ENCODE measurements at regions not wholly inside any gene's neighbourhood (a gene's known extent, or its start where the extent isn't known, plus 50 kb on each side); places are given as distances from the start of the nearest gene placed in this dataset.
"Not testable (repeated sequence)": the region's sequence is repeated elsewhere in the genome, so short reads cannot be mapped to it uniquely, and the experiment has no call there.

DNA sequence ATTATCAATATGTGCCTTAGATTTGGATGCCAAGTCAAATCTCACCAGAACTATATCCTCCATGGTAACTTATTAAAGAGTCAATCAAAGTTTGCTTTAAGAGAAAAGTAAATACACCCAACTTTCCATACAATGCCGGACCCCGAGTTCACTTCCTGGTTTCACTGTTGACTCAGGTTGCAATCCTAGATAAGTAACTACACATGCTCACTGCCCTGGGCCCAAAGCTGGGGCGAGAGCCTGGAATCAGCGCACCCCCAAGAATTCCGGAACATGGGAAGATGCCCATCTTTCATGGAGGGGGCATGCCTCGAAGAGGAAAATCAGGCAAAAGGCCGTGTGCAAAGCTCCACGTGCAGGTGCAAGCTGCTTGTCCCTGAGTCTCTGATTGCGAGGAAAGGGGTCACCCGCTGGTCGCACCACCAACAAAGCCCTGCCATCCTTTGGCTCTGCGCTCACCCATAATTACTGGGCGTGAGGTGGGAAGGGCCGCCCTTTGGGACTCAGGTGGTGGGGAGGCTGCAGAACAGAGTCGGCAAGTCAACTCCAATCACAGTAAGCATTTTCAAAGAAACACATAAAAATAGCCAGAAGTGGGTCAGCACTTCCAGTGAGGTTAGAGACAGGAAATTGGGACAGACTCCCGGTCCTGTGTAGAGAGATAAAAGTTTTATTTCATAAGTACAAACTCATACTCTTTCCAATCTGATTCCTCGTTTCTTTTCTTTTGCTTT is 167.7 kb downstream of the TOMM20 start:
- peak; percentile 69 for DNase-seq (ENCODE audit: low read depth)

DNA sequence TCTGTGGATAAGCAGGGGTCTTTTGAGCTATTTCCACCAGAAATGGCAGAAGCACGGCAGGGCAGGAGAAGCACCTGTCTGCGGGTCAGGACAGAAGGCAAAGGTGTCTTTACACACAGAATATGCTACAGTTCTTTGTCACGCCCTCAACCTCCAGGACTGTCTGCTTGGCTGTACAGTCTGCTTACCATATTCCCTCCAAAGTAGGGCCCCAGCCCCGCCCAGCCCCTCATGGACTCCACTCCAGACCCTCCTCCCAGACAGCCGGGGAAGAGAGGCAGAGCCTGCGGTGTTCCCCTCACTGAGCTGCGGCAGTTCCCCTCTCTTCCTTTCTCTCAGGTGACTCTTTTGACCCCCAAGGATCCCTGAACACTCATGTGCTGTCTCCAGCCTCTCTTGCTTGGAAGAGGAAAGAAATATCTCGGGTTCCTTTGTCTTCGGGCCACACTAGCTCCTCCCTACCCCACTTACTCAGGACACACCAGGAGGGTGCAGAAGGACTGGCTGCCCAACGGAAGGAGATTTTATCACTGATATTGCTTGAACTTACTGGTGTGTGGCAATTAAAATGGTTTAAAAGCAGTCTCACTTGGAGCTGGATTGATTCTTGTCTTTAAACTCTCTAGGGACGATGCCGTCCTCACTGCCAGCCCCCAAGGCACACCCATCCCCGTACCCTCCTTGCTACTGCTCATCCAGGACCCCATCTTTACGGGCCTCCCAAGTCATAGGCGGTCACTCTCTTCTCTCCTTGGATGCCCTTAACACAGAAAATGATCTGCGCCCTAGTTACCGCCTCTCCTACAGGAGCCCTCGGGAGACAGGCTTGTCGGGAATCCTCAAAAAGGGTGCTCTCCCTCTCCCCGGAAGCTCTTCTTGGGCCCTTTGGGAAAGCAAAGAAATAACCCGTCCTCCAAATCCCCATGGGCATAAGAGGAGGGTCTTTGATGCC is 169.7 kb downstream of the TOMM20 start:
- DNase-seq (ENCODE audit: low read depth) = no peak

DNA sequence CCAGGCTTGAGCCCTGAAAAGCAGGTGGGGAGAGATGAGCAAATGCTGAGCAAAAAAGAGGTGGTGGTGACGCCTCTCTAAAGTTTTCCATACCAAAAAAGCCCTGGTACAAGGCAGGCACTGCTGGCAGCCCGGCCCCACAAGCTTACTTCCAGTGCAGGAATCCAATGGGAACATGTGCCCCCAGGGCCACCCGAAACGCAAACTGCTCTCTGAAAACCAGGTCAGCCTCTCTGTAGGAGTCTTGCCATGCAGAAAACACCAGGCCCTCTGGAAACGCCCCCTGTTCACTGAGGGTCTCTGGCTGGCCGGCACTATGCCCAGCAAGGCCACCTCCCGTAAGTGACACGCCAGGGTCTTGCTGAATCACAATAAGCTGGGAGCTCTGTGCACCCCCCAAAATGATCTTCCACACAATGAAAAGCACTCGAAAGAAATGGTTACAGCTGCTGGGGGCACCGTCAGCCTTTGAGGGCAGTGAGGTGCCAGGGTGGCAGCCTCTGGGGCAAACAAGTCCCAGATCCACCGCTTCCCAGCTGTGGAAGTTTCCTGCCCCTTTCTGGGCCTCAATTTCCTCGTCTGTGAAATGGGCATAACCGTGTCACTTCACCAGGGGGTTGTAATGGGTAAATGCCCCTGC is 170.5 kb downstream of the TOMM20 start:
- no peak for DNase-seq (ENCODE audit: low read depth)

- peak; percentile 90 for DNase-seq (ENCODE audit: low read depth)
Measured at GRCh38 chr1:234957330-234958065, 171.1 kb downstream of the TOMM20 start.

DNA sequence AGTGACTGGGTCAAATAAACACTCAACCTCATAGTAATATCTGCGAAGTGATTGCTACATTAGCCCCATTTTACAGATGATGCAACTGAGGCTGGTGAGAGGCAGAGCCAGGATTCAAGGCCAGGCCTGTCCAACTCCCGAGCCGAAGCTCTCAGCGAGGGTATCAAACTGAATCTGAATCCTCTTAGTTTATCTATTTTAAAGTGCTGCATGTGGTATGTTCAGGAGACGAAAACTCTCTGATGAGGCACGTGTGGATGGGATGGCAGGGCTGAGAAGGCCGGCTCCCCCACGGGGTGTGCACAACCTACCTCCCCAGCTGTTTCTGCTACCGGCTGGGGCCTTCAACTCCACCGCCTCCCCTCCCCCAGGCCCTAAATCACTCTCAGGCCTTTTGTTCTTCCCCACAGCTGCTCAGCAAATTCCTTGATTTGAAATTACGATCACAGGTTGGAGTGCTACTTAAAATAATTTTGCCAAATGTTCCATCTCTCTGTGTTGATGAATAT is 171.8 kb downstream of the TOMM20 start:
- no peak for DNase-seq (ENCODE audit: low read depth)

GRCh38 chr1:234955107-234955731 is 173.4 kb downstream of the TOMM20 start:
- peak; percentile 58 for DNase-seq (ENCODE audit: low read depth)

DNA sequence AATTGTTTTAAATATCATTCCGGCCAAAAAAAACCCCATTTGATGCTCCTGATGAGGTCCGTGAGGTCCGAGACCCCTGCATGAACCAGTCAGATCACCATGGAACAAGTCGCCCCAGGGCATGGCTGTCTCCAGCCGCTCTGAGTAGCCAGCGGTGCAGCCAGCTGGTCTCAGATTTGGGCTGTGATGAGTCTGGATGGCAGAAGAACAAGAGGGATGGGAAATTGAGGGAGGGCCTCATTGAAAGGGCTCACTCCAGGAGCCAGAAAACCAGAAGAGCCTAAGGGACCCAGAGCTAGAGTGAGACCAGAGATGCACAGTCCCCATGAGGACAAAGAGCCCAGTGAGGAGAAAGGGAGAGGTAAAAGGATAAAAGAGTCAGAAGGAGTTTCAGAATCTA is 174.0 kb downstream of the TOMM20 start:
- DNase-seq (ENCODE audit: low read depth) = no peak

DNA sequence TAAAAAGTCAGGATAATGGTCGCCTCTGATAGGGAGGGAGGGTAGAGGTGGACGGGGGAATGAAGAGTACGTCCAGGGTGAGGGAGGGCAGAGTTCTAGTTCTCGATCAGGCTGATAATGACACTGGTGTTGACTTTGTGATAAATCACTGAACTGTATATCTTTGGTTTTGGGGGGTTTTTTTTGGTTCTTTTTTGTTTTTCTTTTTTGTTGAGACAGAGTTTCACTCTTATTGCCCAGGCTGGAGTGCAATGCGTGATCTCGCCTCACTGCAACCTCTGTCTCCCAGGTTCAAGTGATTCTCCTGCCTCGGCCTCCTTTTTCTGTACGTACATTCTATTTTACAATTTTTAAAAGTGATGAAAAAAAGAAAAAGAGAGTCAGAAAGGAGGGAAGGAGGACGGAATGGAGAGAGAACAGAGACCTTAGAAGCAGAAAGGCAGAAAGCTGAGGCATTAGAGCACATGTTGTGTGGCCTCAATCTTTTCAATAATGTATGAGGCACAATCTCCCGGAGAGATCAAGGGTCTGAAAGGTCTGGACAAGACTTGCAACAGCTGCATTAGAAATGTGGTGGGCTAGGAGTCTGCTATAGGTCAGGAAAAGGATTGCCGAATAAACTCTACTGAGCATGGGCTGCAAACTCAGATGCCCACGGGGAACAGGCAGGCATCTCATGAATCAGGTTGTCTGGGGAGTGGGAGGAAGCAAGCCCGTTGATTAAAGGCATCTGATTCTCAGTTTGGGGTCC is 174.8 kb downstream of the TOMM20 start:
- no peak for DNase-seq (ENCODE audit: low read depth)

DNA sequence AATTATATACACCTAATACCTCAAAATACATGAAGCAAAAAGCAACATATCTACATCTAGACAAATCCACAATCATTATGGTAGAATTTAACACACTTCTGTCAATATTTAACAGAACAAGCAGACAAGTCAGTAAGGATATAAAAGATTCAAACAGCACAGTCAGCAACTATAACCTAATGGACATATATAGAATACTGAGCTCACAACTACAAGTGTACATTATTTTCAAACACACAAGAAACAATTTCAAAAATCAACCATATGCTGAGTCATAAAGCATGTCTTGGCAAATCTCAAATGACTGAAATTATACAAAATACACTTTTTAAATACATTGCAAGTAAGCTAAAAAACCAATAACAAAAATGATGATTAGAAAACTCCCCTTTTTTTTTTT is 178.0 kb downstream of the TOMM20 start:
- DNase-seq (ENCODE audit: low read depth) = peak; percentile 37

DNA sequence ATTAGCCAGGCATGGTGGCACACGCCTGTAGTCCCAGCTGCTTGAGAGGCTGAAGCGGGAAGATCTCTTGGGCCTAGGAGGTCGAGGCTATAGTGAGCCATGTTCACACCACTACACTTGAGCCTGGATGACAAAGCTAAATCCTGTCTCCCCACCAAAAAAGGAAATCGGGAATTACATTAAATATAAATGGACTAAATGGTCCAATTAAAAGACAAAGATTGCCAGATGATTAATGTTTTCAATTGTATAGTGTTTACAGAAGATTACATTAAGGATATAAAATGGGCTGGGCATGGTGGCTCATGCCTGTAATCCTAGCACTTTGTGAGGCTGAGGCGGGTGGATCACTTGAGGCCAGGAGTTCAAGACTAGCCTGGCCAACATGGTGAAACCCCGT is 179.1 kb downstream of the TOMM20 start:
- not testable (repeated sequence) for DNase-seq (ENCODE audit: low read depth)

DNA sequence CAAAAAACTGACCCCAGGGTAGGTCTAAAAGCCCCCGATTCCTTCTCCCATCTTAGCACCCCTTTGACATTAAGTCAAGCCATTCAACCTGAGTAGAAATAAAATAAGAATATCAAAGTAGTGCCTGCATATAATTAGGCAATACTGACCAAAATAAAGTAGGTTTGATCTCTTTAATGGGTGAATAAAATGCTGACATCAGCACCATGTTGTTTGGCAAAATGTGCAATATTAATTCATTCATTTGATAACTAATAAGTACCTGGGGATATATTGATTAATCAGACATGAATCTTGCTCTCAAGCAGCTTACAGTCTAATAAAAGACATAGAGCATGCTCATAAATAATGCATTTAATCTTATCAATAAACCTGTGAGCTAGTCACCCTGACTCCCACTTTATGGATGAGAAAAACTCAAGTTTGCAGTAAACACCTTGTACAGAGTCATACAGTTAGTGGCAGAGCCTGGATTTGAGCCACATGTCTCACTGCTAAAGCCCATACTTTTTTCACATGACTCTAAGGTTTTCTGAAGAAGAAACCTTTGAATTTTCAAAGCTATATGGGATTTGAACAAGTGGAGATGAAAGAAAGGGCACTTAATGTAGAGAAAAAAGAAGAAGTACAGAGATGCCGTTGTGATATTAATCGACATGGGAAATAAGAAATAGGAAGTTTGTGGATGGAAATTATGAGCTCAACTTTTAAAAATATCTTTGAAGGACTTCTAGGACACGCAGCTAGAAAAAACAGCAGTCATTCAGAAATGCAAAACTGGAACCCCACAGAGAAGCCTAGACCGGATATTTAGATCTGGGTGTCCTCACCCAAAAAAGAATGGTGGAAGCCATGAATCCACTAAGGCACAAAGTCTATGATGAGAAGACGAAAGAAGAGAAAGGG is 183.9 kb downstream of the TOMM20 start:
- no peak for DNase-seq (ENCODE audit: low read depth)

DNA sequence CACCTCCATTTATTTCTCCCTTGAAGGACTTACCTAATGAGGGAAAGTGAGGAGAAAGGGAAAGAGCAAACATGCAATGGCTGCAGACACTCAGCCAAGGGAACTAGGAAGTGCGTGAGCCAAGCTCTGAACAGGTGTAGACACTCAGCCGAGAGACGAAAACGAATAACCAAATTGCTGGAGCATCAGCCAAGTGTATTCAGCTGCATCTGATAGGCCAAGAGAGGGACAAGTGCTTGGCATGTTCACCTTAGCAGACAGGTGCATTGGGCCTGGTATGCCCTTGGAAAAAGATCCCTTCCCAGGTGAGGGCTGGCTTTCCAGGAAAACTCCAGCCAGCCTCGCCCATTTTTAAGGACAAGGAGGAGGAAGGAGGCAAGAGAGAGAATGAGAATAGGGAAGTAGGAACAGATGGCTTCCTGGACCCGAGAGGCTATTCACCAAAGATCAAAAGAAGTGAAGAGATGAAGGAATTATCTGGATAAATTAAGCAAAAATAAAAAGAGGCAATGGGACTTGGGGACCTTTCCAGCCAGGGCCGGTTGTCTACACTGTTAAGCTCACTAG is 184.7 kb downstream of the TOMM20 start:
- no peak for DNase-seq (ENCODE audit: low read depth)

GRCh38 chr1:234942879-234943506 is 185.6 kb downstream of the TOMM20 start:
- no peak for DNase-seq (ENCODE audit: low read depth)

- no peak for DNase-seq (ENCODE audit: low read depth)
Measured at GRCh38 chr1:234942012-234942332, 186.7 kb downstream of the TOMM20 start.

GRCh38 chr1:234941321-234942011 is 187.2 kb downstream of the TOMM20 start:
- DNase-seq (ENCODE audit: low read depth) = no peak

DNA sequence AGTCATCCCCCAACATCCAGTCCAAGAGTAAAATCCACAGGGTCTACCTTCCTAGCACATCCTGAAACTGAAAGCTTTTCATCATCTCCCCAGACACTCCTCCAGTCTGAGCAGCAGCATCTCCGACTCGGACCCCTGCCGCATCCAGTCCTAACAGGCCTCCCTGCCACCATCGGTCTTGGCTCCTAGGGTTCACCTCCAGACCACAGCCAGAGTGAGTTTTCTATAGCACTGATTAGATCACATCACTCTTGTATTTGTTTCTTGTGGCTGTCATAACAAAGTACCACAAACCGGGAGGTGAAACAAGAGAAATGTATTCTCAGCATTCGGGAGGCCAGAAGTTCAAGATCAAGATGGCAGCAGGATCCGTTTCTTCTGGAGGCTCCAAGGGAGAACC is 187.8 kb downstream of the TOMM20 start:
- DNase-seq (ENCODE audit: low read depth) = no peak

- DNase-seq (ENCODE audit: low read depth) = no peak
Measured at GRCh38 chr1:234938924-234939323, 189.7 kb downstream of the TOMM20 start.

DNA sequence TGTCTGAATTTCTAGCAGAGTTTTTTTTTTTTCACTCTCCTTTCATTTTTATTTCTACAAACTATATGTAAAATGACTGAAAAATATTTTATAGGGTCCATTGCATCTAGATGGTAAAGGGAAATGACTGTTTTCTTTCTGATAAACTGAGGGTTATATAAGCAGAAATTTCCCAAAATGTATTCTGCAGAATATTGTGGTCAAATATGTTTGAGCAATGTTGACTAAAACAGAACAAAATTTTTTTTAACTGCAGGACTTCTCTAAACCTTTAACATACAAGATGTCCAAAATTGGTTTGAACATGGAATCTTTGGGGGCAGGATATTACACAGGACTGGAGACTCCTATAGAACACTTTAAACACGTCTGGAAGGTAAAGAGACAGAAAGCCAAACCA is 190.5 kb downstream of the TOMM20 start:
- DNase-seq (ENCODE audit: low read depth) = no peak
